Natural killer cell (primary cell): ENCODE measurements at regions not wholly inside any gene's neighbourhood (a gene's known extent, or its start where the extent isn't known, plus 50 kb on each side); places are given as distances from the start of the nearest gene placed in this dataset.

Experiments
- ATAC-seq, 3 donors: fragments of 150-1000 bp in 2 of 3; fragments of 200-7000 bp in 1 of 3; cut with Tn5 transposase; 1 replicate in 1 of 3; 2 replicates in 2 of 3; pipeline ENCODE4 v1.10.0; 2021; ENCODE audit warnings: mild to moderate bottlenecking in 2 of 3, moderate library complexity in 2 of 3
- DNase-seq, 2 donors: peaks; one replicate each; pipeline versions ENCODE4 v3.0.0 to v3.0.0-alpha.2; 2013 to 2021; ENCODE audit warnings: mixed read lengths in 1 of 2
- H3K27ac ChIP-seq: one replicate; pipeline ENCODE4 v1.5.1; 2013; ENCODE audit warnings: mild to moderate bottlenecking, low read length
- H3K27me3 ChIP-seq: one replicate; pipeline ENCODE4 v1.6.1; 2013; ENCODE audit warnings: low read length; ENCODE audit not compliant: control insufficient read depth, insufficient read depth
- H3K36me3 ChIP-seq: one replicate; pipeline ENCODE4 v1.6.1; 2013; ENCODE audit warnings: low read length; ENCODE audit not compliant: control insufficient read depth, insufficient read depth
- H3K4me1 ChIP-seq: one replicate; pipeline ENCODE4 v1.6.1; 2013; ENCODE audit warnings: low read length; ENCODE audit not compliant: control insufficient read depth, insufficient read depth
- H3K4me3 ChIP-seq: one replicate; pipeline ENCODE4 v1.5.1; 2013; ENCODE audit warnings: low read length
- H3K9me3 ChIP-seq: one replicate; pipeline ENCODE4 v1.6.1; 2013; ENCODE audit warnings: low read length; ENCODE audit not compliant: control insufficient read depth, insufficient read depth
- H3K27ac Mint-ChIP-seq, 2 donors: one replicate each; pipeline ENCODE4 v1.8.0; 2022; ENCODE audit warnings: mild to moderate bottlenecking in 2 of 2, mixed read lengths in 2 of 2, moderate library complexity in 1 of 2
- H3K27me3 Mint-ChIP-seq, 2 donors: one replicate each; pipeline ENCODE4 v1.8.0; 2022; ENCODE audit warnings: low read depth in 2 of 2, mixed read lengths in 2 of 2
- H3K36me3 Mint-ChIP-seq: one replicate; pipeline ENCODE4 v1.8.0; 2022; ENCODE audit warnings: mixed read lengths
- H3K4me1 Mint-ChIP-seq, 2 donors: one replicate each; pipeline ENCODE4 v1.8.0; 2022; ENCODE audit warnings: mixed read lengths in 2 of 2
- H3K4me3 Mint-ChIP-seq: one replicate; pipeline ENCODE4 v1.8.0; 2022; ENCODE audit warnings: mild to moderate bottlenecking, moderate library complexity, mixed read lengths
- H3K9me3 Mint-ChIP-seq, 2 donors: one replicate each; pipeline ENCODE4 v1.8.0; 2022; ENCODE audit warnings: mixed read lengths in 2 of 2
- CTCF ChIP-seq: fragments of 200-600 bp; IDR thresholded peaks from one replicate; pipeline ENCODE4 v1.8.0; 2022; ENCODE audit warnings: antibody characterized with exemption
- WGBS: methylation state at CpG from one replicate; pipeline ENCODE4 v1.1.7; 2013; ENCODE audit warnings: missing lambda C conversion rate; ENCODE audit not compliant: insufficient coverage; 5-methylcytosine and 5-hydroxymethylcytosine counted together
- intact Hi-C: fragments of 100-400 bp; cut with micrococcal nuclease; formaldehyde crosslinking; loops from one replicate; pipeline ENCODE4 v1.14.2; 2022

- Histone ChIP-seq H3K27me3 (no peaks in the 10 kb centered on the region), H3K27ac (no peak overlapping the region), H3K4me1 (no peaks in the 10 kb centered on the region), H3K4me3 (no peak overlapping the region), H3K9me3 (no peaks in the 10 kb centered on the region), H3K36me3 (no peaks in the 10 kb centered on the region)
- WGBS: 54% methylated on average over 4 of the region's 4 CpGs
- Mint-ChIP-seq H3K4me3 (no peak overlapping the region), H3K36me3 (no peaks in the 10 kb centered on the region), H3K4me1 (no peaks in the 10 kb centered on the region), H3K9me3 (peaks cover 0 to 2% of the 10 kb centered on the region in 2 donors), H3K27me3 (peaks cover 6 to 7% of the 10 kb centered on the region in 2 donors), H3K27ac (no peak overlapping the region)
- intact Hi-C loops: no loop called here
- ATAC-seq: no peak
- DNase-seq: no peak
- no peak for TF ChIP-seq CTCF
Observed at GRCh38 chr15:95160316-95160715, 929.0 kb downstream of the MCTP2 start.

- Histone ChIP-seq H3K27me3 (no peaks in the 10 kb centered on the region), H3K36me3 (no peaks in the 10 kb centered on the region), H3K27ac (no peak overlapping the region), H3K4me3 (no peak overlapping the region), H3K9me3 (no peaks in the 10 kb centered on the region), H3K4me1 (no peaks in the 10 kb centered on the region)
- intact Hi-C loops: no loop called here
- H3K9me3 Mint-ChIP-seq: peaks cover 0 to 2% of the 10 kb centered on the region in 2 donors
- no peaks in the 10 kb centered on the region for H3K36me3 Mint-ChIP-seq
- DNase-seq (no peak), ATAC-seq (no peak)
- TF ChIP-seq CTCF: no peak
- no peak overlapping the region for H3K4me3 Mint-ChIP-seq
- H3K27me3 Mint-ChIP-seq: peaks cover 7 to 8% of the 10 kb centered on the region in 2 donors
- 60% methylated on average over 3 of the region's 3 CpGs for WGBS
- no peak overlapping the region for H3K27ac Mint-ChIP-seq
- no peaks in the 10 kb centered on the region for H3K4me1 Mint-ChIP-seq
Observed at GRCh38 chr15:95162069-95162468, 930.7 kb downstream of the MCTP2 start.

- DNase-seq (no peak), ATAC-seq (no peak)
- intact Hi-C loops: no loop called here
- Histone ChIP-seq H3K27me3 (no peaks in the 10 kb centered on the region), H3K36me3 (no peaks in the 10 kb centered on the region), H3K9me3 (no peaks in the 10 kb centered on the region), H3K4me1 (no peaks in the 10 kb centered on the region), H3K4me3 (no peak overlapping the region), H3K27ac (no peak overlapping the region)
- H3K36me3 Mint-ChIP-seq: no peaks in the 10 kb centered on the region
- peaks cover 7 to 11% of the 10 kb centered on the region in 2 donors for H3K27me3 Mint-ChIP-seq
- TF ChIP-seq CTCF: no peak
- H3K27ac Mint-ChIP-seq: no peak overlapping the region
- H3K4me3 Mint-ChIP-seq: no peak overlapping the region
- no peaks in the 10 kb centered on the region for H3K4me1 Mint-ChIP-seq
- peaks cover 0 to 2% of the 10 kb centered on the region in 2 donors for H3K9me3 Mint-ChIP-seq
Observed at GRCh38 chr15:95162531-95162930, 931.2 kb downstream of the MCTP2 start.

GRCh38 chr15:95162967-95163531 lies 931.7 kb downstream of the MCTP2 start:
- Mint-ChIP-seq H3K4me1 (no peaks in the 10 kb centered on the region), H3K4me3 (no peak overlapping the region), H3K27me3 (peaks cover 7 to 11% of the 10 kb centered on the region in 2 donors), H3K27ac (no peak overlapping the region), H3K36me3 (no peaks in the 10 kb centered on the region), H3K9me3 (peaks cover 0 to 2% of the 10 kb centered on the region in 2 donors)
- DNase-seq (no peak), ATAC-seq (no peak)
- Histone ChIP-seq H3K4me3 (no peak overlapping the region), H3K27me3 (no peaks in the 10 kb centered on the region), H3K9me3 (no peaks in the 10 kb centered on the region), H3K36me3 (no peaks in the 10 kb centered on the region), H3K4me1 (no peaks in the 10 kb centered on the region), H3K27ac (no peak overlapping the region)
- no peak for TF ChIP-seq CTCF
- WGBS: 80% methylated on average over 5 of the region's 7 CpGs
- intact Hi-C loops: no loop called here
